Trophoblast cell (in vitro differentiated cells and primary cell): ENCODE measurements at regions not wholly inside any gene's neighbourhood (a gene's known extent, or its start where the extent isn't known, plus 50 kb on each side); places are given as distances from the start of the nearest gene placed in this dataset.
A peak's percentile ranks its signal among the peaks of the same experiment; 100 is the strongest.

ENCODE experiments used
- DNase-seq, 2 donors: peaks; one replicate each; pipeline ENCODE4 v3.0.0-alpha.2; 2016
- H2AFZ ChIP-seq: 2 replicates; pipeline ENCODE4 v1.6.1; 2013; ENCODE audit warnings: low read length, moderate library complexity, mild to moderate bottlenecking; ENCODE audit not compliant: insufficient read depth, poor library complexity
- H2AK5ac ChIP-seq: 2 replicates; pipeline ENCODE4 v1.6.1; 2013; ENCODE audit warnings: mild to moderate bottlenecking, low read length
- H2BK120ac ChIP-seq: 2 replicates; pipeline ENCODE4 v1.6.1; 2013; ENCODE audit warnings: low read length, mild to moderate bottlenecking, moderate library complexity; ENCODE audit not compliant: insufficient read depth, poor library complexity
- H2BK12ac ChIP-seq: 2 replicates; pipeline ENCODE4 v1.6.1; 2013; ENCODE audit warnings: mild to moderate bottlenecking, low read length, moderate library complexity
- H2BK5ac ChIP-seq: 2 replicates; pipeline ENCODE4 v1.6.1; 2013; ENCODE audit warnings: low read length, low read depth, moderate library complexity, mild to moderate bottlenecking; ENCODE audit not compliant: poor library complexity
- H3K14ac ChIP-seq: 2 replicates; pipeline ENCODE4 v1.6.1; 2013; ENCODE audit warnings: mild to moderate bottlenecking, low read length
- H3K18ac ChIP-seq: 2 replicates; pipeline ENCODE4 v1.6.1; 2013; ENCODE audit warnings: mild to moderate bottlenecking, low read length
- H3K23ac ChIP-seq: 2 replicates; pipeline ENCODE4 v1.6.1; 2013; ENCODE audit warnings: low read length
- H3K27ac ChIP-seq: 2 replicates; pipeline ENCODE4 v1.5.1; 2013; ENCODE audit warnings: low read depth, mild to moderate bottlenecking, inconsistent platforms, low read length, moderate library complexity
- H3K27me3 ChIP-seq: 2 replicates; pipeline ENCODE4 v1.6.1; 2013; ENCODE audit warnings: inconsistent platforms, mild to moderate bottlenecking, low read length, moderate library complexity; ENCODE audit not compliant: insufficient read depth
- H3K36me3 ChIP-seq, 2 experiments: 1 replicate in 1 of 2; 2 replicates in 1 of 2; pipeline ENCODE4 v1.6.1; 2013; ENCODE audit warnings: low read length in 2 of 2, mild to moderate bottlenecking in 2 of 2, moderate library complexity in 1 of 2; ENCODE audit not compliant: insufficient read depth in 2 of 2, control insufficient read depth in 1 of 2
- H3K4ac ChIP-seq: 2 replicates; pipeline ENCODE4 v1.6.1; 2013; ENCODE audit warnings: low read depth, mild to moderate bottlenecking, low read length, moderate library complexity
- H3K4me1 ChIP-seq, 2 experiments: 1 replicate in 1 of 2; 2 replicates in 1 of 2; pipeline ENCODE4 v1.6.1; 2013; ENCODE audit warnings: low read length in 2 of 2, mild to moderate bottlenecking in 2 of 2, moderate library complexity in 1 of 2; ENCODE audit not compliant: insufficient read depth in 2 of 2, control insufficient read depth in 1 of 2
- H3K4me2 ChIP-seq: 2 replicates; pipeline ENCODE4 v1.6.1; 2013; ENCODE audit warnings: inconsistent platforms, mild to moderate bottlenecking, low read length, moderate library complexity
- H3K4me3 ChIP-seq: 2 replicates; pipeline ENCODE4 v1.5.1; 2013; ENCODE audit warnings: mild to moderate bottlenecking, low read depth, low read length, inconsistent platforms
- H3K79me1 ChIP-seq: one replicate; pipeline ENCODE4 v1.6.1; 2013; ENCODE audit warnings: low read length
- H3K79me2 ChIP-seq: 2 replicates; pipeline ENCODE4 v1.6.1; 2013; ENCODE audit warnings: low read length, mild to moderate bottlenecking; ENCODE audit not compliant: control insufficient read depth, insufficient read depth, poor library complexity
- H3K9ac ChIP-seq: 2 replicates; pipeline ENCODE4 v1.6.1; 2013; ENCODE audit warnings: mild to moderate bottlenecking, low read length
- H3K9me3 ChIP-seq: 2 replicates; pipeline ENCODE4 v1.6.1; 2013; ENCODE audit warnings: low read depth, mild to moderate bottlenecking, control low read depth, inconsistent platforms, low read length; ENCODE audit not compliant: insufficient read depth
- H4K12ac ChIP-seq: 2 replicates; pipeline ENCODE4 v1.6.1; 2013; ENCODE audit warnings: low read depth, mild to moderate bottlenecking, low read length, moderate library complexity
- H4K8ac ChIP-seq: 2 replicates; pipeline ENCODE4 v1.6.1; 2013; ENCODE audit warnings: low read depth, mild to moderate bottlenecking, low read length, moderate library complexity
- H4K91ac ChIP-seq: one replicate; pipeline ENCODE4 v1.6.1; 2013; ENCODE audit warnings: low read depth, mild to moderate bottlenecking, low read length, moderate library complexity
- WGBS: extraction: QIAGEN DNeasy Blood & Tissue Kit; methylation state at CpG from one replicate; pipeline ENCODE4 v1.1.7; 2013; ENCODE audit warnings: missing lambda C conversion rate; ENCODE audit not compliant: insufficient read length, insufficient coverage; ENCODE audit errors: extremely low coverage; 5-methylcytosine and 5-hydroxymethylcytosine counted together

DNA sequence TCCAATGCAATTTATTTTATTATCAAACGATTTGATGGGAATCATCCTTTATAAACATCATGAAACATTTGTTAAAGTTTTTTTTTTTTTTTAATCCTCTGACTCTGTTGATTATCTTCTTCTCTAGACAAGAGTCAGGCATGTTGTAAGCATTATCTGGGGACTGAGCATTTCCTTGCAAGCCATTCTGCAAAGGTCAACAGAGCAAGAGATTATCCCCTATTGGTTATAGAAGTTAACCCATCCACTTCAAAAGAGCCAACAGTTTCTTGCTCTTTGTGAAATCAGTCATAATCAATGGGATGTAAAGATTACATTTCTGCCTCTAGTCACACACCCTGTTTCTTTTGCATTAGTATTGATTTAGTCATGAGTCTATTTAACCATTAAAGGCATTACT, 368.8 kb upstream of the ADGRL4 start:
- Histone ChIP-seq H3K79me1 (no peaks in the 10 kb centered on the region), H3K27me3 (no peaks in the 10 kb centered on the region), H3K4me3 (no peak overlapping the region), H4K91ac (no peak overlapping the region), H3K14ac (no peak overlapping the region), H3K79me2 (no peaks in the 10 kb centered on the region), H3K27ac (no peak overlapping the region), H2BK5ac (no peak overlapping the region), H4K12ac (no peak overlapping the region), H3K9ac (no peak overlapping the region), H2BK120ac (no peak overlapping the region), H3K4me1 (no peaks in the 10 kb centered on the region), H2AK5ac (no peak overlapping the region), H2AFZ (no peak overlapping the region), H3K4ac (no peak overlapping the region), H3K23ac (no peak overlapping the region), H3K9me3 (no peaks in the 10 kb centered on the region), H2BK12ac (no peak overlapping the region), H3K4me2 (no peak overlapping the region), H3K18ac (no peak overlapping the region), H3K36me3 (no peaks in the 10 kb centered on the region), H4K8ac (no peak overlapping the region)
- DNase-seq = no peak
- WGBS = no CpG with 5 or more reads among the region's 1 CpG

DNA sequence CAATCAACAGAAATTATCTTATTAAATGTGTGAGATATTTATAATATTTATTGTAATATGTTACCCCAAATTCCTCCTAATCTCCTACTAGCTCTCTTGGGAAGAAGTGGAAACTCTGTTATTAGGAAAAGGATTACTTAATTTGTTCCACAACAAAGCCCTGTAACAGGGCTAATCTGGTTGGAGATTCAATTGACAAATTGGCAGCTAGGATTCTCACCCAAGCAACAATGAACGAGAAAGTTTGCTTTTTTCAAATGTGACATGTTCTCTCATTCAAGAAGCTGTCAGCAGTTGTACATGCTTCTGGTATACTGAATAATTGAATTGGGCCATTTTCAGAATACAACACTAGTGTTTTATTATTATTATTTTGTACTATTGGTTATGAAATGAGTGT, 367.9 kb upstream of the ADGRL4 start:
- Histone ChIP-seq H2BK120ac (no peak overlapping the region), H3K9me3 (no peaks in the 10 kb centered on the region), H2AK5ac (no peak overlapping the region), H3K36me3 (no peaks in the 10 kb centered on the region), H3K4me3 (no peak overlapping the region), H3K23ac (no peak overlapping the region), H3K18ac (no peak overlapping the region), H3K9ac (no peak overlapping the region), H3K4me1 (no peaks in the 10 kb centered on the region), H3K27ac (no peak overlapping the region), H3K14ac (no peak overlapping the region), H3K4ac (no peak overlapping the region), H2AFZ (no peak overlapping the region), H3K79me2 (no peaks in the 10 kb centered on the region), H4K12ac (no peak overlapping the region), H4K8ac (no peak overlapping the region), H4K91ac (no peak overlapping the region), H3K79me1 (no peaks in the 10 kb centered on the region), H2BK5ac (no peak overlapping the region), H2BK12ac (no peak overlapping the region), H3K27me3 (no peaks in the 10 kb centered on the region), H3K4me2 (no peak overlapping the region)
- no CpG with 5 or more reads among the region's 1 CpG for WGBS
- no peak for DNase-seq

DNA sequence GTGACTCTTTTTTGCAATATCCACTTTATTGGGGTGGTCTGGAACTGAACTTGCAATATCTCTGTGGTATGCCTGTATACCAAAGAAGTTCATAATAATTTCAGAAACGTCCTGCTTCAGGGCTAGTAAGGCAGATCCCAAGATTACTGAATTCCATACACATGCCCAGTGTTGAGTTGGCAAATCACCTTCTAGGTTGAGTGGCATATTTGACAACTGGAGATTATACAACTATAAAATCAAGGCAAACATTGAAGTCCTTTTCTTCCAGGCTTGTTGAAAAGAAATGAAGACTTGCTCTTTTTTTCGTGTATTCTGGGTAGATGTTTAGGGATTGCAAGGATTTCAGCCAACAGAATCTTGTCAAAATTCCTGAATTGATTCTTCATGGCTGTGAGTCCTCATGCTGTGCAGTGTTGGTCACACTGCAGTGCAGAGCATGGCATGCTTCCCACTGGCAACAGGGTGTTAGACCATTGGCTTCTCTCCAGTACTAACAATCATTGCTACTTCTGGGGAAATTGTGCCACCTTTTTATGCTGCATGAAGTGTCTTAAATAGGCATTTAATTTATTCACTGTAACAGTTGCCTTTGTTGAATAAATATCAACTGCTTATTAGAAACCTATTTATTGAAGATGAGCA, 367.1 kb upstream of the ADGRL4 start:
- no peak overlapping the region for H2BK5ac ChIP-seq
- H3K27me3 ChIP-seq = no peaks in the 10 kb centered on the region
- peak overlapping the region; percentile 60 for H3K9ac ChIP-seq
- WGBS = no CpG with 5 or more reads among the region's 2 CpGs
- no peak overlapping the region for H4K91ac ChIP-seq
- DNase-seq = no peak
- H3K4me2 ChIP-seq = no peak overlapping the region
- H2BK120ac ChIP-seq = no peak overlapping the region
- no peaks in the 10 kb centered on the region for H3K79me2 ChIP-seq
- H2AFZ ChIP-seq = no peak overlapping the region
- H4K8ac ChIP-seq = no peak overlapping the region
- H3K4ac ChIP-seq = no peak overlapping the region
- no peak overlapping the region for H2AK5ac ChIP-seq
- H3K79me1 ChIP-seq = no peaks in the 10 kb centered on the region
- H3K36me3 ChIP-seq = no peaks in the 10 kb centered on the region
- H2BK12ac ChIP-seq = no peak overlapping the region
- H3K14ac ChIP-seq = no peak overlapping the region
- H3K4me3 ChIP-seq = no peak overlapping the region
- no peaks in the 10 kb centered on the region for H3K9me3 ChIP-seq
- H3K27ac ChIP-seq = no peak overlapping the region
- H3K18ac ChIP-seq = no peak overlapping the region
- H4K12ac ChIP-seq = no peak overlapping the region
- no peaks in the 10 kb centered on the region for H3K4me1 ChIP-seq
- no peak overlapping the region for H3K23ac ChIP-seq

DNA sequence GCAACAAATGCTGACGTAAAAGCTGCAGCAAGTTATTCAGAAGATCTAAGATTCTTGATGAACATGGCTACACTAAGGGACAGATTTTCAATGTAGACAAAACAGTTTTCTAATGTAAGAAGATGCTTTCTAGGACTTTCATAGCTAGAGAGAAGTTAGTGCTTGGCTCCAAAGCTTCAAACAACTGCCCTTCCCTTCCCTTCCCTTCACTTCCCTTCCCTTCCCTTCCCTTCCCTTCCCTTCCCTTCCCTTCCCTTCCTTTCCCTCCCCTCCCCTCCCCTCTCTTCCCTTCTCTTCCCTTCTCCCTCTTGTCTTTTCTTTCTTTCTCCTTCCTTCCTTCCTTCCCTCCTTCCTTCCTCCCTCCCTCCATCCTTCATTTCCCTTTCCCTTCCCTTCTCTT, 365.3 kb upstream of the ADGRL4 start:
- Histone ChIP-seq H3K79me1 (no peaks in the 10 kb centered on the region), H3K27ac (no peak overlapping the region), H3K79me2 (no peaks in the 10 kb centered on the region), H3K36me3 (no peaks in the 10 kb centered on the region), H3K23ac (no peak overlapping the region), H3K27me3 (no peaks in the 10 kb centered on the region), H3K9ac (no peak overlapping the region), H3K4me2 (no peak overlapping the region), H2BK120ac (no peak overlapping the region), H2BK5ac (no peak overlapping the region), H2AFZ (no peak overlapping the region), H3K4me1 (no peaks in the 10 kb centered on the region), H2BK12ac (no peak overlapping the region), H4K8ac (no peak overlapping the region), H3K9me3 (no peaks in the 10 kb centered on the region), H3K14ac (no peak overlapping the region), H4K12ac (no peak overlapping the region), H4K91ac (no peak overlapping the region), H3K18ac (no peak overlapping the region), H3K4me3 (no peak overlapping the region), H3K4ac (no peak overlapping the region), H2AK5ac (no peak overlapping the region)
- DNase-seq = no peak
- WGBS = no CpG with 5 or more reads among the region's 1 CpG
